Endothelial cell (in vitro differentiated cells): ENCODE measurements at regions not wholly inside any gene's neighbourhood (a gene's known extent, or its start where the extent isn't known, plus 50 kb on each side); places are given as distances from the start of the nearest gene placed in this dataset.

Experiments
- DNase-seq: peaks from one replicate; pipeline ENCODE4 v3.0.0; 2021; ENCODE audit warnings: low spot score
- H3K27ac Mint-ChIP-seq: one replicate; pipeline ENCODE4 v1.8.0; 2021; ENCODE audit warnings: mixed read lengths, inconsistent platforms; ENCODE audit not compliant: unreplicated experiment
- H3K27me3 Mint-ChIP-seq: one replicate; pipeline ENCODE4 v1.8.0; 2021; ENCODE audit warnings: mild to moderate bottlenecking, moderate library complexity, mixed read lengths, inconsistent platforms; ENCODE audit not compliant: unreplicated experiment
- H3K36me3 Mint-ChIP-seq: one replicate; pipeline ENCODE4 v1.8.0; 2021; ENCODE audit warnings: mild to moderate bottlenecking, low read depth, mixed read lengths, inconsistent platforms; ENCODE audit not compliant: unreplicated experiment
- H3K4me1 Mint-ChIP-seq: one replicate; pipeline ENCODE4 v1.8.0; 2021; ENCODE audit warnings: mild to moderate bottlenecking, mixed read lengths, inconsistent platforms; ENCODE audit not compliant: unreplicated experiment
- H3K4me3 Mint-ChIP-seq: one replicate; pipeline ENCODE4 v1.8.0; 2021; ENCODE audit warnings: mild to moderate bottlenecking, mixed read lengths, inconsistent platforms; ENCODE audit not compliant: unreplicated experiment
- H3K9me3 Mint-ChIP-seq: one replicate; pipeline ENCODE4 v1.8.0; 2021; ENCODE audit warnings: mixed read lengths, inconsistent platforms; ENCODE audit not compliant: unreplicated experiment
- CTCF ChIP-seq: fragments of 200-600 bp; sonication (generic); IDR thresholded peaks from one replicate; pipeline ENCODE4 v1.5.0; 2021; ENCODE audit warnings: antibody characterized with exemption; ENCODE audit not compliant: unreplicated experiment

- no peaks in the 10 kb centered on the region for H3K9me3 Mint-ChIP-seq
- TF ChIP-seq CTCF, result no peak
- no peak overlapping the region for H3K4me3 Mint-ChIP-seq
- H3K36me3 Mint-ChIP-seq, result no peaks in the 10 kb centered on the region
- DNase-seq, result no peak
- H3K27ac Mint-ChIP-seq, result no peak overlapping the region
- H3K4me1 Mint-ChIP-seq, result no peaks in the 10 kb centered on the region
- peaks cover 1% of the 10 kb centered on the region for H3K27me3 Mint-ChIP-seq
Measured at GRCh38 chr2:198324071-198324470, 519.7 kb downstream of the PLCL1 start.

- peaks cover 1% of the 10 kb centered on the region for H3K27me3 Mint-ChIP-seq
- H3K4me3 Mint-ChIP-seq, result no peak overlapping the region
- no peaks in the 10 kb centered on the region for H3K36me3 Mint-ChIP-seq
Measured at GRCh38 chr2:198322275-198322674, 517.9 kb downstream of the PLCL1 start.

GRCh38 chr2:198321522-198322088 lies 517.2 kb downstream of the PLCL1 start:
- no peaks in the 10 kb centered on the region for H3K4me1 Mint-ChIP-seq
- H3K27me3 Mint-ChIP-seq, result peaks cover 3% of the 10 kb centered on the region
- DNase-seq, result no peak
- H3K9me3 Mint-ChIP-seq, result no peaks in the 10 kb centered on the region
- no peaks in the 10 kb centered on the region for H3K36me3 Mint-ChIP-seq
- H3K27ac Mint-ChIP-seq, result no peak overlapping the region
- TF ChIP-seq CTCF, result no peak
- H3K4me3 Mint-ChIP-seq, result no peak overlapping the region

More at GRCh38 chr2:198322275-198322674, 517.9 kb downstream of the PLCL1 start:
- TF ChIP-seq CTCF, result peak; percentile 44
- H3K27ac Mint-ChIP-seq, result no peak overlapping the region
- H3K9me3 Mint-ChIP-seq, result no peaks in the 10 kb centered on the region
- H3K4me1 Mint-ChIP-seq, result no peaks in the 10 kb centered on the region
- DNase-seq, result peak; percentile 34

GRCh38 chr2:198316852-198317396 lies 512.5 kb downstream of the PLCL1 start:
- Mint-ChIP-seq H3K4me3 (no peak overlapping the region), H3K27me3 (peaks cover 4% of the 10 kb centered on the region), H3K27ac (no peak overlapping the region), H3K36me3 (no peaks in the 10 kb centered on the region), H3K9me3 (no peaks in the 10 kb centered on the region), H3K4me1 (peaks cover 3% of the 10 kb centered on the region)
- DNase-seq, result no peak
- TF ChIP-seq CTCF, result no peak

- DNase-seq, result no peak
- no peak for TF ChIP-seq CTCF
- Mint-ChIP-seq H3K9me3 (no peaks in the 10 kb centered on the region), H3K4me3 (no peak overlapping the region), H3K4me1 (peaks cover 3% of the 10 kb centered on the region), H3K36me3 (no peaks in the 10 kb centered on the region), H3K27ac (no peak overlapping the region), H3K27me3 (peaks cover 4% of the 10 kb centered on the region)
Measured at GRCh38 chr2:198315791-198316630, 511.6 kb downstream of the PLCL1 start.
